ENCODE measurements at regions not wholly inside any gene's neighbourhood (a gene's known extent, or its start where the extent isn't known, plus 50 kb on each side); places are given as distances from the start of the nearest gene placed in this dataset.

DNA sequence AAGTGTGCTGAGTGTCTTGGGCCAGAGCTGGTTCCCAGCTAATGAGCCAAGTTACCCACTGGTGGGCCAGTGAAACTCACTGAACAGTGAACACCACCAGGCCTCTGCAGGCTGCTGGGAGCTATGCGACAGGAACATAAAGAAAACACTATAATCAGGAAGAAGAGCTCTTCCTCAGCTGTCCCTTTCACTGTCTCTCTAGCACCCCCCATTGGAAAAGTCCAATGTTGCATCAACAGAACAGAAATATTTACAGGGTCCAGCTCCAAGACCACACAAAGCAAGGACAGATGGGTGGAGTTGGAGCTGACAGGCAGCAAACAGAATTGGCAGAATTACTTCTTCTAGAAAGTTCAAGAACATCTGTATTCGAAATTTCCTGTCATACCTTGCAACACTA lies 903.6 kb upstream of the TMEM132C start:
- no peak for DNase-seq (ENCODE audit: low read depth)

DNA sequence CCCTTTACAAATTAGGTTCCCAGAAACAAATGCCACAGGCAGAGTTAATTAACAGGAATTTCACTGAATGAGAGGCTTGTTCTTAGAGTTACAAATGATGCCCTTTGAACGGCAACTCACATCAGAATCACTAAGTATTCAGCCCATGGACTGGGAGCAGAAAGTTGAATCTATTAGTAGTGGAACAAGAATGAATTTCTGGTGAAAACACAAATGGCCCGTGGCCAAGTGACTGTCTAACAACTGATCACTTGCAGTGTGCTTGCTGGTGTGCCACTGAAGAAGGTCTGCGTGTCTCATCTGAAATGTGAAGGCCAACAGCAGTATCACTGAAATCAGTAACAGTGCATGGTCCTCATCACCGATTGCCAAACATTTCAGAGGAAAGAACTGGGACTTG lies 893.4 kb upstream of the TMEM132C start:
- no peak for DNase-seq (ENCODE audit: low read depth)

DNA sequence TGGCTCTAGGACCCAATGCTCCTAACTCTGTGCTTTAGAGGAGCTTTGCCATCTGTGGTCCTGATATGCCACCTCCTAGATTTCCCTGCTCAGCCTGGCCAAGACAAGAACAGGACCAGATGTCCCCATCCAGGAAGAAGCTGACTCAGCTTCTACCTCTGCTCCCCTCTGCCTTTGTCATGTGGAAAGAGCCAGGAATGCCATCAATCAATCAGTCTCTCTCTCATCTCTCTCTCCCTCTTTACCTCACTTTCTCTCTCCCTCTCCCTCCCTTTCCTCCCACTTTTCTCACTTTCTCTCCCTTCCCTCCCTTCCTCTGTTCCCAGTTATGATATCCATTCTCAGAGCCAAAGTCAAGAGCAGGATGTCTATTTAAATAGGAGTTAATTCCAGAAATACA lies 892.5 kb upstream of the TMEM132C start:
- no peak for DNase-seq (ENCODE audit: low read depth)

DNA sequence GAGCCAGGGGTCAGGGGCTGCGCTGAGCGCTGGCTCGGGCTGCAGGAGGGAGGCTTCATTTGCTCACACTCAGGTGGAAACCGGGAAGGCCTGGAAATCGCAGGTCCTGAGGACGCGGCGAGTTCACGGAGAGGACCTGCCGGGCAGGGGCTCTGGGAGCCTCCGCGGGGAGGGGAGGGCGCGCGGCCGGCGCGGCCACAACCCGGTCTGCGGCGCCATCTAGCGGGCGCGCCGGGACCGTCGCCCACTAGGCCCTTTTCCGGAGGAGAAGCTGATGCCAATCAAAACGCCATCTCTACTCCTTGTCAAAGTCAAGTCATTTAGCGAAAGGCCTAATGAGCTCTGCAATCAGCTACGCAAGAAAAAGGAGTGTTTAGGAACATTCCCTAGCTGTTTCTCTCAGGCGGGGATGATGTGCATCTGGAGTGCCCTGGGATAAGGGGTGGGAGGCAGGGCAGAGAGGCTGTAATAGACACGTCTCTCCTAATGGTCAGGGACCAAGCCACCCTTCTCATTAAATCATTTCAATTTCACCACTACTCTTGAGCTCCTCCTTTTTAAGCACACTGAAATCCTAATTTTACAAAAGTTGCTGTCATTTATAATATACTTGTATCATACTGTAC lies 885.8 kb upstream of the TMEM132C start:
- no peak for DNase-seq (ENCODE audit: low read depth)

DNA sequence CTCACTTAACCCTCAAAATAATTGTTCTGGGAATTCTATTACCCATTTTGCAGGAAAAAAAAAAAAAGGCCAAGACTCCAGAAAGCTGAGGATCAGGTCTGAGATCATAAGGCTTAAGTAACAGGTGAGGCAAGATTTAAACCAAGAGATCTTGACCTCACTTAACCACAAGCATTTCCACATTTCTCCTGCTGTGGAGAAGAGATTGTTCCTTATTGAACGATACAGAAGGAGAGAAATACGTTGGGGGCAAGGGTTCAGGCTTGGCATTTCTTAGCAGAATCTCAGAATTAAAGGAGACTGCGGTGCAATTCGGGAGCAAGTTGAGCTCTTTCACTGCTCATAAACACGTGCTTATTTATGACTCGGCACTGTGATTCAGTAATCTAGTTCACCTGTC lies 885.3 kb upstream of the TMEM132C start:
- DNase-seq (ENCODE audit: low read depth) = no peak

DNA sequence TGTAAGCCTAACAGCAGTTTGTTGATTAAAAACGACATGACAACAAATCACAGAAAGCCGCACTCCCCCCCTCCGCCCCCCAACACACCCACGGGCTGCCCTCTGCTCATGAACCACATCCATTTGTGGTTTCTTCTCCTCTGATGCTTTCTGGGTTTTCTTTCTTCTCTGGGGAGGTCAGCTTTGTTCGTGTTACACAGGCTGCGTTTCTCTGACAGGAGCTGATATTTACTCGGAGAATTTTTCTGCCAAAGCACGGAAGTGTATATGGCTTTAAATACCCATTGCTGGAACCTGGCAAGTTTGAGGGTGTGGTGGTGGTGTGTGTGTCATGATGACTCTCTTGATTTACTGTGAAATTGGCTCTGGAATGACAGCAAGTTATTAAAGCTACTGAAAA lies 883.7 kb upstream of the TMEM132C start:
- peak; percentile 64 for DNase-seq (ENCODE audit: low read depth)

DNA sequence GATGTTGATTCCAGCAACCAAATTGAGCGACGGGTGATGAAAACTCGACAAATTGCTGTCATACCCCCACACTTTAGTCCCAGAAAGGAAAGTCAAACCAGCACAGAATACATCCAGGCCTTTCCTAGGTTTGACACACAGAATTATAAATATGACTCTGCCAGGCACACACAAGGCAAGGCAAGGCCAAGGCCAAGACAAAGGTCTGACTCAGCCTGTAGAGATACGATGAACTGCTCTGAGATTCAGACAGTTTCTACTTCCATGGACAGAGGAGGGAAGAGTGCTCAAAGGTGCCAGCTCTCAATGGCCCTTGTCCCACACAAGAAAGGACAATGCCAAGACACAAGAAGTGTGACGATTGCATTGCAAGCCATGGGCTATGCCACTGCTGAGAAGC lies 880.2 kb upstream of the TMEM132C start:
- DNase-seq (ENCODE audit: low read depth) = no peak

DNA sequence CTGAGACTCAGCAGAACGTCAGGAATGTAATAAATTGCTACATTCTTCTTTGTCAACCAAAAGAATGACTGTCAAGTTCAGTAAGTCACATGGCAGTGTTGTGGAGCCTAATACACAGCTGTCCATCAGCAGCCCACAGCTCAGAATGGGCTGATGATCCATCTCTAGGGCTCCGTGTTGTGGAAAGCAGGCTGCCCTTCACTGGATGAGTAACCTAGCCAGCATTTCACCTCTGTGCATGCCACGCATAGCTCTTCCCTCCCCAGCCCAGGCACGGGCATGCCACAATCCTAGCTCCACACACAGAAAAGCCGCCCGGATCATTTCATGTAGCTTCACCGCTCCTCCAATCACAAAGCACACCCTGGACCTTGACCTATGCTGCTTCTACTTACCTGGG lies 878.0 kb upstream of the TMEM132C start:
- DNase-seq (ENCODE audit: low read depth) = no peak

DNA sequence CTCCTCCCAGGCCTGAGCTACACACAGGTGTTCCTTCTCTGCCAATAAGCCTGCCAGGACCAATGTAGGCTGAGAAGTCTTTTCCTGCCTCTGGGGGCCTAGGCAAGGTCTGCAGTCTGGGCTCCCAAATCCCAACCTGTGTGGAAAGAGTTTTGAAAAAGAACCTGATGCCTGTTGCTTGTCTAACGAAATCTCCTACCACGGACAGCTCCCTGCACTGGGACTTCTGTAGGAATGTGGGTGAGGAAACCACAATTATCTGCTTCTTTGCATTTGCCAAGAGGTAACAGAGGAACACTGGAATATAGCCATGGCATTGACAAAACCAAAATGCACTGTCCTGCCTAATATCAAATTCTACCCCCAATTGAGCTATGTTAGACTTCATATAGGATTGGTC lies 877.0 kb upstream of the TMEM132C start:
- peak; percentile 43 for DNase-seq (ENCODE audit: low read depth)

DNA sequence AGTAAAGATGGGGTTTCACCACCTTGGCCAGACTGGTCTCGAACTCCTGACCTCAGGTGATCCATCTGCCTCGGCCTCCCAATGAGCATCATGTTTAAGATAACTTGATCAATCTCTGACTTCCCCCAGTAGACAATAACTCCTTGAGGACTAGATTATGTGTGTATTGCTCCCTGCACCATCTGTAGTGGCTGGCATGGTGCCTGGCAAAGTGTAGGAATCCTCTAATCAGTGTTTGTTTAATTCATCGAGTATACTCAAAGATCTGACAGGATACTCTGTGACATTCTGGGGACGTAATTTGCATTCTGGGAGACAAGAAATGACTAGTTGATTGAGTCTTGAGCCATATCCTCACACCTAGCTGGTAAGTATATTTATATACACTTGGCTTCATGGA lies 873.5 kb upstream of the TMEM132C start:
- no peak for DNase-seq (ENCODE audit: low read depth)

DNA sequence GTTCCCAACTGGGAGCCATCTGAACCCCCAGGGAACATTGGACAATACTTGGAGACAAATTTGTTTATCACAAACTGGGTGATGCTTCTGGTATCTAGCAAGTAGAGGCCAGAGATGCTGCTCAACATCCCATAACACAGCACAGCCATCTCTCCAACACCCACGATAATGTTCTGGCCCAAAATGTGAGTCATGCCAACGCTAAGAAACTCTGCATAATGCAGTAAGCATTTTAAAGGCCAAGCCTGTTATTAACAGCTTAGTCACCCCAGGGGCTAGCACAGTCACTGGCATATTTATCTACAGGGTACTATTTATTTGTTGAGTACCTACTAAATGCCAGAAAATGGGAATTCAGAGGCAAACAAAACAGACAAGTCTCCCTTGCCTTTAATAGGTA lies 873.1 kb upstream of the TMEM132C start:
- peak; percentile 63 for DNase-seq (ENCODE audit: low read depth)

DNA sequence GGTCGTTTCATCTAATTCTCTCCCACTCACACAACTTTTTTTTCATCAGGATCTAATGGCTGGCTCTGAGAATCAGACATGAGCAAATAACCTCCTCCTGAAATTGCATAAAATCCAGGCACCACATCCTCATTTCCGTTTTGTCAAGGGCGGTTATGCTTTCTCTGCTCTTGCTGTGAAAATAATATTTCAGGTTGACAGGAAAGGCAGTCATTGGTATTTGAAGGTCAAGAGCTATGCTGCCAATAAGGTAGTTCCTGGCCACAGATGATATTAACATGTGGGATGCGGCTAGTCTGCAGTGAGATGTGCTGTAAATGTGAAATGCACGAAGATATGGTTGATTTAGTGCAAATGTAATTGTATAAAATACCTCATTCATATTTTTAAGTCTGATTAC lies 870.2 kb upstream of the TMEM132C start:
- no peak for DNase-seq (ENCODE audit: low read depth)

DNA sequence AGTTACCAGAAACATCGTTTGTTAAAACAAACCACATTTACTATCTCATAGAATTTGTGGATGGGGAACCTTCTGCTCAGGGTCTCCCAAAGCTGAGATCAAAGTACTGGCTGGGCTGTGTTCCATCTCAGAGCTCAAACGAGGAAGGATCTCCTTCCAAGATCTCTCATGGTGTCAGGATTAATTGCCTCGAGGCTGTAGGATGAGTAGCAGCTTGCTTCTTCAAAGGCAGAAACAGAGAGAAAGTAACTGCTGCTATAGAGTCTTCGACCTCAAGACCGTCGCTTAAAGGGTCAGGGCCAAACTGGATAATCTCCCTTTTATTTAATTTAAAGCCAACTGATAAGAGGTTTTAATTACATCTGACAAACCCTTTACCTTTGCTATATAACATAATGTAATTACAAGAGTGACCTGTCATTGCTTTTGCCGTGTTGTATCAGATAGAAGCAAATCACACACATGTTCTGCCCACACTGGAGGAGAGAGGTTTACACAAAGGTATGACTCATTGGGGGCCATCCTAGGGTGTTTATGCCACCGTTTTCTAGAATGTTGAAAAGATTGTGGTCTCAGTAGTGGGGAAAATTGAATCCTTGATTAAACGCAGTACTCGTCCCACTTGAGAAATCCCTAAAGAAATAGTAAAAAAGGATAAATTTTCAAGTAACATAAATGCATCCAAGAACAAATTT lies 868.8 kb upstream of the TMEM132C start:
- no peak for DNase-seq (ENCODE audit: low read depth)

DNA sequence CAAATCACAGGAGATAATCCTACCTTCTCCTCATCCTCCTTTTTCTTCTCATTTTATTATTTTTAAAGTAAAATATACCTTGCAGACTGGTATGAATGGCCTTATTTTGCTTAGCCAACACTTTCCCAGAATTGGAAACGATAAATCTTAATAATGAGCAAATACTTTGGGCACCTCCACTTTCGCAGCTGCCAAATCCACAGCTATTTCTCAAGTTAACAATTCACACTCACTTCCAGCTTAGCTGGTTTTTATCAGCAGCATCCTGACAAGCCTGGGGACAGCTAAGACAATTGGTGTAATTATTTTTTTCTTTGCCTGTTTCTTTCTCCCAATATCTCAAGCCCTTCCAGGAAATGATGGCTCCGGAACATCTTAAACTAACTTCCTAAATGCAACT lies 867.5 kb upstream of the TMEM132C start:
- DNase-seq (ENCODE audit: low read depth) = no peak

DNA sequence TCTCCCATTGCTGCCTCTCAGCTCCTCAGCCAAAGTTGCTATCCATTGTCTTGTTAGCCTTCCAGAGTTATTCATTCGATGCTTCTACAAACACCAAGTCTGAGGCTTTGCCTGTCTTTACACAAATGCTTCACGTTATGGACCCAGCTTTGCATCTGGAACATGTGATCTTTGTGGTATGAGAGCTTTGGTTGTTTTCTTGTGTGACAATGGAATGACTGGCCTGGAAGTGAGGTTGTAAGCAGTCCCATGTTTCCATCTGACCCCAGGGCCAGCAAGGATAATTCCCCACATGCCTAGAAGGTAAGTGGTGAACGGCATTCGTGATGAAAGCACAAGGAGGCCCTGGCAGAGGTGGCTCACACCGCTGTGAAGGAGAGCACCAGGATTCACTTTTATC lies 866.7 kb upstream of the TMEM132C start:
- no peak for DNase-seq (ENCODE audit: low read depth)

DNA sequence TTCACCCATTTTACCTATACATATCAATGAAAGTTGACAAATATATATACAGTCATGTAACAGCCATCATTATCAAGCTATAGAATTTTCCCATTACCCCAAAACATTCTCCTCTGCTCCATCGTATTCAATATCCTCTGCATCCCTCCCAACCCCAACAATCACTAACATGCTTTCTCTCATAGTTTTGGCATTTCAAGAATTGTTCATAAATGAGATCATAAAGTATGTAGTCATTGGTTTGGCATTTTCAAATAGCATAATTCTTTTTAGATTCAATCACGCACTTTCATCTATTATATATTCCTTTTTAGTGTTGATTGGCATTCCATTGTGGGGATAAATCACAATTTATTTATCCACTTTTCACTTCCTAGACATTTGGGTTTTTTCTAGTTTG lies 866.0 kb upstream of the TMEM132C start:
- no peak for DNase-seq (ENCODE audit: low read depth)

DNA sequence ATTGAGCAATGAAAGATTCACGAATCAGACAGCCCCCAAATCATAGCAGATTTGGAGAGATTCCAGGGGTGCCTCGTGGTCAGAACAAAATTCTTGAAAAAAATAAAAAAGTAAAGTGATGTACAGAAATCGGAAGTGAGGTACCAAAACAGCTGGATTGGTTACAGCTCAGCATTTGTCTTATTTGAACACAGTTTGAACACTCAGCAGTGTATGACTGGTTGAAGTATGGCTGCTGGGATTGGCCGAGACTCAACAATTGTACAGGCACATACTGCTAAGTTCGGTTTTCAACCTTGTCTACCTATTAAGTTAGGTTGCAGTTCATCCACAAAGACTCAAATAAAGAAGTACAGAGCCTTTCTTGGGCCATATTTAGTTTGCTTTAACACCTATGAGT lies 865.4 kb upstream of the TMEM132C start:
- no peak for DNase-seq (ENCODE audit: low read depth)

DNA sequence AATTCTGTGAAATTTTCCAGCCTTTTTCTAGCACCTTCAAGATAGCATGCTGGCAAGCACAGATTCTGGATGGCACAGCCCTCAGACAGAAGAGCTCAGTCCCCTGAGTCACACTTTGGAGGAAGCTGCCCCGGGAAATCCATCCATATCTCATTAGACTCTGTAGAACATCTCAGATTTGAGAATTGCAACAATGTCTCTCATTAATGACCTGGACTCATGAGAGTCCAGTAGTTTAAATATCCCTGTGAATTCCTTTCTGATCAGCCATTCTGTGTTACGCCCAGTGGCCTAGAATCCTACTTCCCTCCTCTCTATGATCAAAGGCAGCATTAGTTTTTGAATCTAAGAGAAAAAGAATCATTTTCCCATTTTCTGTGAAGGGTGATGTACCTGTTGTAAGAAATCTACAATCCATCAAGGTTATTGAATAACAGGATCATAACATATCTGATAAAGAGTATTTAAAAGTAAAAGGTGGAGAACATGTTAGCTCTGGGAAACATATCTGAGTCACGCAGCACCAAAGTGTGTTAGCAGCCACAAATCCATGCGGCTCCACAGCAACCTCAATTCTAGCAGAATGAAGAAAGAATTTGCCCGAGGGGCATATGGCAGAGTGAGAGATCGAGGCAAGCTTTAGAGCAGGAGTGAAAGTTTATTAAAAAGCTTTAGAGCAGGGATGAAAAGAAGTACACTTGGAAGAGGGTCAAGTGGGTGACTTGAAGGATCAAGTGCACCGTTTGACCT lies 855.6 kb upstream of the TMEM132C start:
- no peak for DNase-seq (ENCODE audit: low read depth)

DNA sequence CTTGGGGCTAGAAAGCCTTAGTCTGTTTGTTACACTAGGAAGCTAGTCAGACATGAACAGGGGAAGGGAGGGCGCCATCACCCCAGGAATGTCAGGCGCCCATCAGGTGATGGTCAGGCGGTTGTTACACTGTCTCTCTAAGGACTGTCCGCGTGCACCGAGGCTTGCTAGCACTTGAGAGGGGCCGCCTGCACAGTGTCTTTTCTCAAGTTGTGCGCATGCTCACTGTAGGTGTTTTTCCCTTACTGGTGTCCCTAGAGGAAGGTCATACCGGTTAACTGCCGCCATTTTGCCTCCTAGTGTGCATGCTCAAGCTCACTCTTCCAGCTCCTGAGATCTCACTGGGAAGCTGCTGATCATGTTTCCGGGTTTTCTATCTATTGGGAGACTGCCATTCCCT lies 855.0 kb upstream of the TMEM132C start:
- no peak for DNase-seq (ENCODE audit: low read depth)

DNA sequence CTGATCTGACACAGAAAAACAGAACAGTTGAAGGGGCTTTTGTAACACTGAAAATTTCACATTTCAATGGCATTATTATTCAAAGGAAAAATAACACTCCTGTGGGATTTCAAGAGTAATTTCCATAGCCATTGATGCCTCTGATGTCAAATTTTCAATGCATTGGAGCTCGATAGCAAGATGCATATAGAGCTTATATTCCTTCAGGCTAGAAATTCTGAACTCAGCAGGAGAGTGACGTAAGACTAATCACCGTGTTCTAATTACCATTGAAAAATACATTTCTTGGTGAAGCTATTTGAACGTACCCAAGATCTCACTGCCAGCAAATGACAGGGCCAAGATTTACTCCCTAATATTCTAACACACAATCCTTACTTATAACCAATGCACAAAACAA lies 854.1 kb upstream of the TMEM132C start:
- DNase-seq (ENCODE audit: low read depth) = no peak

DNA sequence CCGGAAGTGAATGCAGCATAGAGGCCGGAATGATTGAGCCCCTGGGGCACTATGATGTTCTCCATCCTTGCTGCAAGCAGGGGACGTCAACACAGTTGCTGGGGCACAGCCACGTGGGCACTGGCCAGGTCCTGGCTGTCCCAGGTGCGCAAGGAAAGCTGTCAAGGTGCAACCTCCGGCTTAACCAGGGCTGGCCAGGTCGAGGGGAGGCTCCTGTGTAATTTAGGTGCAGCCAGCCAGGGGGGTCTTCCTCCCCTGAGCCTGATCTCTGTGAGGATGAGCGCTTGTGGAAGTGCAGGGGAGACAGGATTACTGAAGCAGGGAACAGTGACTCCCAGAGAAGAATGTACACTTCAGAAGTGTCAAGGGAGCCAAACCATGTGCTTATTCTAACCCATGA lies 852.8 kb upstream of the TMEM132C start:
- DNase-seq (ENCODE audit: low read depth) = no peak

DNA sequence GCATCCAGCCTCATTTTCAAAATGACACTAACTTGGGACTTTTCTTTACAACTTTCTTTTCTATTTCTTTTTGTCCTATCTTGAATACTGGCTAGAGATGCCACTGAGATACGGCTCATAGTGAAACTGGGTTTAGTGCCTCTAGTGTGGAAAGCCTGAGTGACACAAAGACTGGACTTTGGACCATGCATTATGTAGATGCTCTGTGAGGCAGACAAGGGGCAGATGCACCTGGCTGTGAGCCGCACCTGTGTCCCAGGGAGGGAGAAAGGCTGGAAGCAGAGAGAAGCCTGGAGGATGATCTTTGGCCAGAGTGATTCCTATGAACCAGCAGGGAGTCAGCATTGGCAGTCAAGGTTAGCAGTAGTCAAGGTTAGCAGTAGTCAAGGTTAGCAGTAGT lies 852.3 kb upstream of the TMEM132C start:
- DNase-seq (ENCODE audit: low read depth) = no peak

DNA sequence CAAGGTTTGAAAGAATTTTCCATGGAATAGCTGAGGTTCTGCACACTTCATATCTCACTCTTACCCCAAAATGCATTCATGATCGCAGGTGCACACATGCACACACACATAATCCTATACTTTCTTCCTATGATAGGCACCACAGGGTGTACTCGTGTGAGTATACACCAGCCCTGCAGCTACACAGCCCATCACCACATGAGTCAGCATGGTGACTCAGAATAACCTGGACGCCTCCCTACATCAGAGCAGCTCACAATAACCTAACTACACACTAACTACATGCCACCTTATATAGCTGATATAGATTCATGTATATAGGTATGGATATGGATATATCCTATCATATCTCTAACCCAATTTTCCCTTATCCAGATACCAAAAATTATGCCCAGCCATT lies 850.2 kb upstream of the TMEM132C start:
- DNase-seq (ENCODE audit: low read depth) = no peak

DNA sequence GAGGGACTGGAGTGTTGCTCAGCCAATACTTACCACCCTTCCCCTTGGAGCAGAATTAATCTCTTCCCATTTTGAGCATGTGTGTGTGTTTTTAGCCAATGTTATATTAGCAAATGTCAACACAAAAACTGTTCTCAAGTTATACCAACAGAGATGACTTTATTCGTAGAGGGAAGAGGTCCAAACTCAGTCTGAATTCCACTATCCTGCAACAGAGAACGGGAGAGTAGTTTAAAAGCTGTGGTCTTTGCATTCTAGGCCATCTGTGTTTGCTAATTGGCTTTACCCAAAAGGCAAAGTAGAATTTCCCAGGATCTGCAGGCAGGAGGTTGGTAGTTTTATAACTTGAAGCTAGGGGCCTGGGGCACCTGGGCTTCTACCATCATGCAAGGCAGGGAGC lies 847.9 kb upstream of the TMEM132C start:
- no peak for DNase-seq (ENCODE audit: low read depth)

Measured in stromal cell of bone marrow (primary cell).